ENCODE measurements at regions not wholly inside any gene's neighbourhood (a gene's known extent, or its start where the extent isn't known, plus 50 kb on each side); places are given as distances from the start of the nearest gene placed in this dataset.
A peak's percentile ranks its signal among the peaks of the same experiment; 100 is the strongest.

DNA sequence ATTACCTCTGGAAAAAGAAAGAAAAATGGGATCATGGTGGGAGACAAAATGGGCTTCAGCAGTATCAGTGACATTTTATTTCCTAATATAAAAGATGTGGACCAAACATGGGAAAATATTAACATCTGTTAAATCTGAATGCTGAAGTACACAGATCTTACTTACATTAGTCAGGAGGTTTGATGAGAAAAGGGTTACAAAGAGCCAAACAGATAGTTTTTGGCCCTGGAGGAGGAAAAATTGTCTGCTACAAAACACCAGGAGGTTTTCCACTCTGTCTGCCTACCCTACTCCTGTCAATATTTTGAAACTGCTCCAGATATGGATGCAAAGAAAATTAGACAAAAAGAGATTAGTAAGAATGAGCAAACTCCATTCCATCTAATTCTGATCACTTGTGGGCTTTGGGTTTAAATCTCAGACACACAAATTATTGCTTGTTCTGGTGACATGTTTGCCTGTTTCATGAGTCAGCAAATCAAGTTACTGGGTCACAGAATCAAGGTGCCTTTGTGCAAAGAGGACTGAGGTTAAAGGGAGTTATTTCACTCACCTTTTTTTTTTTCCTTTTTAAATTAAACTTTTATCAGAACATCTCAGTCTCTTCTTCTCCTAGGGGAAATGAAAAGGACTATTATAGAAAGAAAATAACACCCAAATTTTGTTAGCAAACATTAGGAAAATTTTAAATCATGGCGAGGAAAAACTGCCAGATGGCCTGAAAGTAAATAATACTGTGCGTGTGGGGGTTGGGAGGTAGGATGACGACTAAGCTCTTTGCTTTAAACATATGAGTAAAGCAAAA, 87.0 kb upstream of the SPATS2L start:
- no peak for DNase-seq

DNA sequence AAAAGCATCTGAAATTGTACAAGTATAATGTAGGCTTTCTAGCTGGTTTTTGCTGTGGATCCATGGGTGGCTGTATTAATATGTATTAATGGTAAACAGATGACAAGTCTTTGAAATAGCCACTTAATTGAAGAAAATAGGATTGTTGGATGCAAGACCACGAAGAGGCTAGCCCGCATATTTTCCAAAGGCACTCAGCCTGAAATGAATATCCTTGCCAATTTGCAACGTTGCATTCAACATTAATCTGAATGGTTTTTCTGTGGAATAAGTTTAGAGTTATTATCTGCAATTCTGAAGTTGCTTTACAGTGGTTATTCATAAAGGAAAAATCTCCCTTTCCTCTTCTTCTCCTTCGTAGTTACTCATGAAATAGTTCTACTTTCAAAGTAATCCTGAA, 86.2 kb upstream of the SPATS2L start:
- no peak for DNase-seq

DNA sequence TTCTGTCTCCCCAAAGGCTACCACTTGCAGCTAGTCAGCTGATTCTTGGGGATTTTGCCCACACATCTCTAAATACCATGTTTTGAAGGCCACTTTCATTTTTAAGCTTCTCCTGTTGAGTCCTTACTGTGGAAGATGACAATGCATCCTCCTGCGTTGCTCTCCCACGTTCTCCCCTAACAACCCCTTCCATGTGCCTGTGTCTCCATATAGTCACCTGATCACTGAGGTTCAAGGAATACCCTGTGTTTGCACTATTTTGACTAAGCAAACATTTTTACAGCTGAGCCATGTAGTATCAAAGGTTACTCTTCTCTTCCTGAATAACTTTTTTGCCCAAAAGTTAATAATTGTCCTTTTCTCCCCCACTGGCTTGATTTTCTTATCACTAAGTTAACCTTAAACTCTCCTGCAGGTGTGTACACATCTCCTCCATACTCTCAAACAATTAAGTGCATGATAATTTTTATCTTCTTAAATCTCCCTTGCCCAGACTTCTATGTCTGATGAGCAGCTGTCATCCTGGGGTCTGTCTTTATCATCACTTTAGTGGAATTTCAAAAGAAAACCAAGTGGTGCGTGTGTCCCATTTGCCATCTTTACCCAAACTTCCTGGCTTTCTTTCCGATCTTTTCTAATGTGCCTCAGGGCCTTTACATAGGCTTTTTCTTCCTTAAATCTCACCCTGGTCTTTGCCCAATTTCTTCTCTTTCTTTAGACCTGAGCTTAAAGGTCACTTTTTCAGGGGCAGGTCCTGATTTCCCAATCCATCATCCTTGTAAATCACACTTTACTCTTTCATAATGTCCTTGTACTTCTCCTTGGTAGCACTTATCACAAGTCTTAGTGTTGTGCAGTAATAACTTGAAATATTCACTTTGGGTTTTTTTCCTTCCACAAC, 85.2 kb upstream of the SPATS2L start:
- no peak for DNase-seq

DNA sequence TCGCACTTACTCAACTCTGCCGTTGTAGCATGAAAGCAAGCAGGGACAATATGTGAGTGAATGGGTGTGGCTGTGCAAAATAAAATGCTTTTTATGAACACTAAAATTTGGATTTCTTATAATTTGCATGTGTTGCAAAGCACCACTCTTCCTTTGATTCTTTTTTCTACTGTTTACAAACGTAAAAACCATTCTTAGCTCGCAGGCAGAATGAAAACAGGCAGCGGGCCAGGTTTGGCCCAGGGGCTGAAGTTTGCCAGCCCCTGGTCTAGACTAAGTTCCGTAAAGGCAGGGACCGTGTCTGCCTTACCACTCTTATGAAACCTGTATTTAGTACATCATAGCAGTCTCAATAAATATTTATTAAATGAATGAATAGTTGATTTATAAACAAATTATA, 83.7 kb upstream of the SPATS2L start:
- DNase-seq = peak; percentile 59

DNA sequence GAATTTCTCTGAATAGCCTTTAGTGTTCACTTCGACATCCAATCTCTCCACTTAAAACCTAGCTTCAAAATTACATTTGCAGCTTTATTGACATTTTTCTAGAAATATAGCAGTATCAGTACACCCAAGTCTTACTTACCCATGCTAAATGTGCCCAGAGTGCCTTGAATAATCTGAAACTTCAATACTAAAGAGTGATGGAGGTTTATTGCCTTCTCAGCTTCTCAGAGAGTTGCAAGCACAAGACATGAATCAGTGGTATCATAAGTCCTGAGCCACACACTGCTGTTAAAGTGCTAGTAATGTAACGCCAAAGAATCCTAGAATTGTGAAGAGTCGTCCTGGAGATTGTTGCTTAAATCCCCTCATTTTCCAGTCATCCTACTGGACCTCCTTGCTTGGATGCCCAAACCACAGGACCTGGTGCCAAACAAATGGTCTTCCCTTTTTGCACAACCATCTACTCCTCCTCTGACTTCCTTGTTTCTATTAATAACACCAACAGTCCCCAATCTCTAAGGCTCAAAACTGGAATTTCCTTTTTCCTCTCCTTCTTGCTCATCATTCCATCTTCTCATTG, 83.2 kb upstream of the SPATS2L start:
- no peak for DNase-seq

DNA sequence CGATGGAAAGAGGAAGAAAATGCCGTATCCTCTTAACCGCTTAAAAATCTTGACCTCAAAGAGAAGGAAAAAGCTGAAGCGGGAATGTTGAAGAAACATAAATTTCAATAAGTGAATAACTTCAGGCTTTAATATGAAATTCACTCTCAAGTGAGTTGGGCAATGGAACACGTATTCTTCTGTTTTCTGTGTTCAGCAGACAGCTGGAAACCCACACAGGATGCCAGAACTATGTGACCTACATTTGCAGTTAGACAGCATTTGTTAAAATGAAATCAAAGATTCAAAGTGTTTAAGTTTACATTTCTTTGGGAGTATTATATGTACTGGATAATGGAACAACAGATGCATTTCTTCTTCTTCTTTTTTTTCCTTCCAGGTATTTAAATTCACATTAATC, 80.5 kb upstream of the SPATS2L start:
- no peak for DNase-seq

DNA sequence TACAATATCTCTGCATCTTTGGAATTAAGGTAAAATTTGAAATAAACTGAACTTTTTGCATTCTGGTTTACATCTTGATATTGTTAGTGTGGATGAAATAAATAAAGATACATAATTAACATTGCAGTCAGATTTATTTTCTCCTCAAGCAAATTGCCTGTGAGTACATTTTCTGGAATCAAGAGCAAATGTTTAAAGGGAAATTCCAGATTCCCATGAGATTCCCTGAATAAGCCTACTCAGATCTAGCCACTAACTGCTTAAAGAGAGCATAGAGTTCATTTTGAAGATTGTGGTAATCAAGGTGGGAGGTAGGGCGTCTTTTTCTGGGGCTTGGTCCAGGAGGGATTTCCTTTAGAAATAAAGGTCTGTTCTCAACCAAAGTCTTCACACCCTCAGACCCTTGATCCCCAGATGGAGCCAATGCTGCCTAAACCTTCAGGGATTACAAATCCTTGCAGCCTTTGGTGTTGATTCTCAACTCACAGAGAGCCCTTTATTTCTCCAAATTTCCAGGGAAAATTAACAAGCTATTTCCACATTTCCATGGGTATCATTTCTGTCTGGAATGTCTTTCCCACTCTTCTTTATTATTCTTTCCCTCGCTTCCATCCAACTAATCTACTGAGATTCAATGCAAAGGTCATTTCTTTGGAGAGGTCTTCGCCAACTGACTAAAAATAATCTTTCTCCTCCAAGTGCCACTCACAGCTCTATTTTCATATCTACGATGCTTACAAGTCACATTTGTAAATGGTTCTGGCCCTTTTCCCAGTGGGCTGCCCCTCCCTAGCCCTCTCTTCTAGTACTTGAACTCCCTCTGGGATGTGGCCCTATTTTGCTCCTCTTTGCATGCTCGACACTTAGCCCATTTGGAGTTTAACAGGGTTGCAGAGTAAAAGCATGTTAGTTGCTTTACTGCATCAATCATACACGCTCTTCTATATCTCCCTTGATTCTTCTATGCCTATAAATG, 79.8 kb upstream of the SPATS2L start:
- no peak for DNase-seq

DNA sequence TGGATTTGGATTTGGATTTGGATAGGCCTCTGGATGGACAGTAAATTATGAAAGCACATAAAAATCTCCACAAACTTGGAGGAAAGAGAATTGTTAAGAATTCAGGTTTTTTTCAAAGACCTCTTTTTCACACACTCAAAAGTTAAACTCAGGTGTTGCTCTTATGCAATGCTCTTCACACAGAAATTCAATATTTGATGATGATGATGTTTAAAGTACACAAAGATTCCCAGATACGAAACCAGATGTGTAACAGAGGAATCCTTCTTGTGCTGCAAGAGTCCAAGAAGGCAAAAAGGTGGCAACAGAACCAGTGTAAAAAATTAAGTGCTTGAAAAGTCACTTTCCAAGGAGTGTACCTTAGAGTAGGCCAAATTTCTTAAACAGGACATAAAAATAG, 75.8 kb upstream of the SPATS2L start:
- DNase-seq = no peak

DNA sequence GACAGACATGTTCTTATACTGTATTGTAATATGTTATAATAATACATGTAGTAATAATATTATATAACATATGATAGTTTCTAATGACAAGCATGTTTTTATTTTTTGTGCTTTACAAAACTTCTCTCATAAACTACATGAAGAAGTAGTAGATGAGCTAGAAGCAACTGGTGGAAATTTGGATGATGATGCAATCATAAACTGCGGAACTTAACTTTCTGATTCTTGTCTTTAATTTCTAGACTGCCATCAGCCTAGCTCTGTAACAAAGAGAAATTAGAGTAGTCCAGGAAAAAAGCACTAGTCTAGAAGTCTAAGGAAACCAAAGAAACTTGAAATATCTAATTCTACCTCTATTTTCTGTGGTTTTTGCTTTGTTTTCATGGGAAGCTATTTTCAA, 71.0 kb upstream of the SPATS2L start:
- DNase-seq = no peak

DNA sequence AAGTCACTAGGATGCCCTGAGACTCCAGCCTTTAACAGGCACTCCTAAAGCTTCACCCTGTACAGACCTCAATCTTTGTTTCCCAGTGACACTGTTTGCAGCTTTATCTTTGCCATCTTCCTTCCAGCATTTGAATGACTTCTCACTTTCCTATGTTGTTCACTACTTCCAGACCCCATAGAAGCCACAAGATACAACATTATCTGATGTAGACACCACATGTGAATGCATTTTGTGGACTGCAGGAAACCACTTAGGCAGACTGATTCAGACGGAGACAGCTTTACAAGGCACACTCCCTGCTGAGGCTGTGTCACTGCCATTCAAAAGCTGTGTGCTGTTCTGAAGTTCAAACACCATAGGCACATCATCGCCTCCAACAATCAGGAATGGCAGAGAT, 67.3 kb upstream of the SPATS2L start:
- DNase-seq = no peak

DNA sequence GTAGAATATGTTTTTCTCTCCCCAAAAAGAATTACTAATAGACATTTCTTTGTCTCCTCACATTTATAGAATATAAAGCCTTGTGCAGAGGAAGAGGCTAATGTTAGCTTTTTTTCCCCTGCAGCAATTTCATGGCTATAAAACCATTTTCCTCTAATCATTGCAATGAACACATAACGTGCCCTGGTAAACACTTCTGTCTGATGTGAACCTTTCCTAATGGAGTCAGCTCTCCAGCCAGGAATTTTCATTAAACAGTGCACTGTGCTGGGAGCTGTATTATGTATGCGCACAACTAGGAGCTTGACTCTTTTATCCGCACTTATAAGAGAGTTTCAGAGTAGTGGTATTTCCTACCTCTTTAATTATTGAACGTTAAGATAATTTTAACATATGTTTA, 63.9 kb upstream of the SPATS2L start:
- no peak for DNase-seq

DNA sequence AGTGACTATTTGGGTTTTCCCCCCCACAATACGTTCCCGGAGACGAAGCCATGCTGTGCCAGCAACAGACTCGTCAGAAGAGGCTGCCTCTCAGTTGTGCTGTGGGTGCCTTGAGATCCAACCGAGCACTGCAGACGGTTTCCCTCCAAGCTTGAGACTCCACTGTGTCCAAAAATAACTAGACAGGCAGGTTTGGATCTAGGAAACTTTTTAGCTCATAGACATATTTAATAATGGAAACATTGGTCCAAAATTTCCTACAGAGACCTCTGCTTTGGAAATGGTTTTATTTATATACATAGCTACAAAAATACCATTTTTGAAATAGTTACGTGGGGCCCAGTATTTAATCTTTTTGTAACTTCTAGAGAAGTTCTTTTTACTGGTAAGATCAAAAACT, 63.1 kb upstream of the SPATS2L start:
- no peak for DNase-seq

DNA sequence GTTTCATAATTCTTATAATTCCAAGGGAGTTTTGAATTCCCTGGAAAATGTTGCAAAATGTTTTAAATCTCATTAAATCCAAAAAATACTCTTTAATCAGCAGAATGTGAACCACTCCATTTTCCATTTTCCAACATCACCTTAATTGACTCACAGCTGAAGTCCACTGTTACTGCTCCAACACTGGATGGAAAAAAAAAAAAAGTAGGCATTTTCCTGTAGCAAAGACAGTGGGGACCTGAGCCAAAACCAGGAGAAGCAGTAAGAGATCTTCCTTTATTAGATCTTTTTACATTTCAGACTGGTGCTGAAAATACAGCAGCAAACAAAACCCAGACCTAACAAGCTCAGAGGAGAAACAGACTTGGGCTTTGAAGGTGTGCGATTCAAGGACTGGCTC, 62.4 kb upstream of the SPATS2L start:
- no peak for DNase-seq

DNA sequence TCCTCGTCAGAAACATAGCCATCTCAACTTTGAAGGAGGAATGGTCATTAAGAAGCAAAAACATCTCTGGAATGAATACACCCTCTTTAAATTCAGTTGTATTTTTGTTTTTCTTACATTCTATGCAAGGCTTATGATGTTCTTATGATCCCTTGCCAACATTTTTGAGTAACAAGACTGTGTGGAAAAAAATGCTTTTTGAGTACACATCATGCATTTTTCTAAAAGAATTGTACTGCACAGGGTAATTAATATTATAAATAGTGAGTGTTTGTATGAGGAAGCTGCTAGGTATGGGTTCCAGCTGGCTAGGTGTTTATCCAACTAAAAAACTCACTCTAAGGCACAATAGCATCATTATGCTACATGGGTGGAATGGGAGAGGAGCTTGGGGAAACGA, 59.0 kb upstream of the SPATS2L start:
- no peak for DNase-seq

DNA sequence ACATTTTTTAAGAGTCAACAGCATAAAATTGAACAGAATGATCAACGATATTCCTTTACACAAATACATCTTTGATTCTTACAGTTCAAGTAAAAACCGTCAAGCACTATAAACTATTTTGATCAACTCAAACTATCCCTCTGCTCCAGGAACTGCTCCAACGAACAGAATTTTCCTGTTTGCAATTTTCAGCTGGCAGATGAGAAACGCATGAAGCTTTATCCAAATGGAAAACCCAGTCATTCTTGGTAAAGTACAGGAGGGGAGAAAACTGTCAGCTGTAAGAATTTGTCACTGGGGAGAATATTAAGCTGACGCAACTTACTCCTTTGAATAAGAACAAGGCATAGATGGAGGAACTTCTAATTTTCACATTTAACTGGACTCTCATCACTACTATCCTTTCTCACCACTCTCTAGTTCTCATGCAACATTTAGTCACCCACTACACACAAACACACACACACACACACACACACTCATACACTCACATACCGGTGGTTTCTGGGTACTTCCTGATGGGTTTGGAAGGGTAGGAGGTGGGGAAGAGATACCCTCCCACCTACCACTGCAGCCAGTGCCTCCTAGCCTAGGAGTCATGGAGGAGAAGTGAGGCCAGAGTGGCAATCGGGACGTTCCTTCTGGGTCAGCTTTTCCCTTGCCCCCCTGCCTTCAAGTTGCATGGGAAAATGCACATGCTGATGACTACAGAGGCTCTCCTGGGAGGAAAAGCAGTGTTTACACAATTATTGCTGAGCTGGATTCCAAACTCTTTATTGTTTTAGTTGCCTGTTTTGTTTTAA, 54.0 kb upstream of the SPATS2L start:
- peak; percentile 52 for DNase-seq

DNA sequence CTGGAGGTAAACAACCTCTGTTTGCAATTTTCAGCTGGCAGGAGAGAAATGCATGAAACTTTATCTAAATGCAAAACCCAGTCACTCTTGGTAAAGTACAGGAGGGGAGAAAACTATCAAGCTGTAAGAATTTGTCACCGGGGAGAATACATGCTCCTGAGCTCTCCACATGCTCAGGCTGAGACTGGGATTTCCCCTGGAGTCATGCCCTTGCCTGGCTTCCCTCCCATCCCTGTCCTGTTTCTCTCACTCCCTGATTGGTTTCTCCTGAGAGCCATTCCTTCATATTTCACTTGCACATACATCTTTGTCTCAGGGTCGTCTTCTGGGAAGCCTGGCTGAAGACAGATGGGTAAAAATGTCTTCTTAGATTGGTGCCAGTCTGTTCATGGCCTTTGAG, 52.9 kb upstream of the SPATS2L start:
- no peak for DNase-seq

DNA sequence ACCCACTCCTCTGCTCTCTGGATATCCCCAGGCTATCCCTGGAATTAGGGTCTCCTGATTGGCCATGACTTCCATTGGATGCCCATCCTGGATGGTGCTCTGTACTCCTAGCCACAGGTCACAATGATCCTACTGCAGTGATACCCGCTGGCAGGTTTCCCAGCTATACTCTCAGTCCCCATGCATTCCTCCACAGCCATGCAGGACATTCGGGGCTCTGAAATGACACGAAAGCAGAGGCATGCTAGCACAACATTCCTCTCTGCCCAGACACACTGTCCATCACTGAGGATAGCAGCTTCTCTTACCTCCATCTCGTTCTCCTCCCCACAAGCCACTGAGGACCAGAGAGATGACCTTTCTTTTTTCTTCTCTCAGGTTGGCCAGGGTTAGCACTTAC, 51.7 kb upstream of the SPATS2L start:
- no peak for DNase-seq

DNA sequence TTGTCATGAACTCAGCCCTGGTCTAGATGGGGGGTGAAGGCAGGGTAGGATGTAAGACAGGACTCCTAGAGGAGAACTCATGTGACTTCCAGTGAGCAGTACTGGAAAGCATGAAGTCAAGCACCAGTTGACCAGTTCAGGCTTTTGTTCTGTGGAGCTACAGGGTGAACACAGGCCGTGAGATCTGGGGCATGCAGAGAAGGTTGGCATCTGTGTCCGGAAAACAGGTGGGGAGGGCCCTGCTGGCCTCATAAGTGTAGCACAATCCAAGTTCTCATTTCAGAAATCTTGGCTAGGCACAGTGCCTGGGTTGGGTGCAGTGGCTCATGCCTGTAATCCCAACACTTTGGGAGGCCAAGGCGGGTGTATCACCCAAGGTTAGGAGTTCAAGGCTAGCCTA, 50.9 kb upstream of the SPATS2L start:
- DNase-seq = no peak
